ENCODE measurements at regions not wholly inside any gene's neighbourhood (a gene's known extent, or its start where the extent isn't known, plus 50 kb on each side); places are given as distances from the start of the nearest gene placed in this dataset.

DNA sequence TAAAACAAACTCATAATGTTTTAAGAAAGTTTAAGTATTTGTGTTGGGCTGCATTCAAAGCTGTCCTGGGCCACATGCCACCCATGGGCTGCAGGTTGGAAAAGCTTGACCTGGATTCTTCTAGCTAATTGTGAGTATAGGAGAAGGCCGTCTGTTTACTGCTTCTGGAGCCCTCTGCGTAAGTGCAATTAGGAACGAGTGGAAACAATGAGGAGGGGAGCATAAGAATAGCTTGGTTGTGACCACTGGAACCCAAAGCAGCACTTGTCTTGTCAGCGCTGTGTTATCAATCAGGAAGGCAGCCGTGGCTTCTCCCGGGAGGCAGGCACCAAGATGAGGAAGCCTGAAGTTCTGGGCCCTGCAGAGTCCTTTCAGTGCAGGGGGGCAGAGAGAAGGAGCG is 110.4 kb upstream of the MBNL2 start:
- no peak for DNase-seq (ENCODE audit: low read depth in 2 of 2)

DNA sequence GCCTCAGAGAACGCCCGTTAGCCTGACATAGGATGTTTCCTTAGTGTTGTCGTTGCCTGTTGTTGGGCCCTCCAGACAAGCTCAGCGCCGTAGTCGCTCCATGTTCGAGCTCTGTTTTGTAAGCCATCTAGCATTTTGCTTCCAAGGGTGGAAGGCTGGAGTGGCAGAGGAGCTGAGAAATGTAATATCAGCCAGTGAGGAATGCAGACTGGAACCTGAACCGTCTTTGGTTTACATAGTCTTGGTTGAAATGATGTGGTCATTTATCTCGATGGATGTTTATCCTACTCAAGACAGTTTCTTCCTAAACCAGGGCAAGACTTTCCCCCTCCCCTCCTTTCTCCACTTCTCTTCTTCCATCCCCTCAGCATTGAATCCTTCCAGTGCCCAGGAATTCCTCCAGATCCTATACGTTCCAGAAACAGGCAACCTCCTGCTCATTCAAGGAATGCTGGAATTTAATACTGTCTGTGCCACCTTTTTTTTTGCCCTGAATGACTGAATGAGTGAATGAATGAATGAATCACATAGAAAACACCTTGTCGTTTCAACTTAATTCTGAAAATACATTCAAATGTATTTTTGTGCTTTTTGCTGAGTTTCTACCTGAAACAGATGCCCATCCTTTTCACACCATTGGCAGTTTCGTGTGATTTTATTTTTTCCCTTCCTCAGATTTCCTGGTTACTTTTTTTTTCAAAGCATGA is 109.5 kb upstream of the MBNL2 start:
- no peak for DNase-seq (ENCODE audit: low read depth in 2 of 2)

DNA sequence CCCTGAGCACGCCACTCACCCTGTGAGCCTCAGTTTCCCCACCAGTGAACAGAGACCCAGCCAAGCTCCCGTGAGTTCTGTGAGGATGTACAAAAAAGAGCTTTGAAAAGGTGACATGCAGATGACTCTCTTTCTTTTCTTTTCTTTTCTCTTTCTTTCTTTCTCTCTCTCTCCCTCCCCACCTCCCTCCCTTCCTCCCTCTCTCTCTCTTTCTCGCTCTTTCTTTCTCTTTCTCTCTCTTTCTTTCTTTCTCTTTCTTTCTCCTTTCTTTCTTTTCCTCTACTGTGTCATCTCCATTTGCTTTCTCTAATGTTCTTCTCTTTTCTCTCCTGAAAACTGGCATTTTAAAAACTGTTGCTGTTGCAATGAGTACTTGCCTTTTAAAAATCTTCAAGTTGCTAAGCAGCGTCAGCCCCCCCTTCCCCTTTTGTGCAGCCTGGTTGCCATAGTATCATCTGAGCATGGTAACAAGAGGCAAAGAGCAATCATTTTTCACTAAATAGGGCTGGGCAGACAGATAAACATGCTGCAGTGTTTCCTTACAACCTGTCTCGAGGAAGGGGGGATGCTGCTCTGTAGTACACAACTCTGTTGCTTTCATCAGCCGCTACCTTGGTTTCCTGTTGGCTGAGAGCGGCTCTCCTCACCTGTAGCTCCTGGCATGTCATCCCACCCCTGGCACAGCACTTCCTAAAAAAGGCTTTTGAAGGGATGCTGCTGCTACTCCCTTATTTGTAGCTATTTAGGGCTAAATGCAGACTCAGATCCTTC is 108.7 kb upstream of the MBNL2 start:
- no peak for DNase-seq (ENCODE audit: low read depth in 2 of 2)

DNA sequence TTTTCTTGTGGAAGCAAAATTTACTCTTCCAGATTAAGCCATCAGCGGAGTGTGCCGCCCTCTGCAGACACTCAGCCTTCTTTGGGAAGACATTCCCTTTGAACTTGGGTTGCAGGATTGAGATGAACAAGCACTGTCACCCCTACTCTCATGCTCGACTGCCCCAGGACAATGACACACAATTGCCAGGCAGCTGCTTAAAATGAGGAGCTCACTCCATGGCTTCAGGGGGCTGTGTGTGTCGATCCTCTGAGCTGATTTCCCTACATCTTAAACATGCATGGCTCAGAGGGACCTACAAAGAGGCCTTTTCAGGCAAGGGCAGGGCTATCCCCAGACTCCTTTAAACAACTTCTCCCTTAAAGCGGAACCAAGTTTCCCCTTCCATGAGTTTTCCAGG is 107.5 kb upstream of the MBNL2 start:
- DNase-seq (ENCODE audit: low read depth in 2 of 2), result no peak

DNA sequence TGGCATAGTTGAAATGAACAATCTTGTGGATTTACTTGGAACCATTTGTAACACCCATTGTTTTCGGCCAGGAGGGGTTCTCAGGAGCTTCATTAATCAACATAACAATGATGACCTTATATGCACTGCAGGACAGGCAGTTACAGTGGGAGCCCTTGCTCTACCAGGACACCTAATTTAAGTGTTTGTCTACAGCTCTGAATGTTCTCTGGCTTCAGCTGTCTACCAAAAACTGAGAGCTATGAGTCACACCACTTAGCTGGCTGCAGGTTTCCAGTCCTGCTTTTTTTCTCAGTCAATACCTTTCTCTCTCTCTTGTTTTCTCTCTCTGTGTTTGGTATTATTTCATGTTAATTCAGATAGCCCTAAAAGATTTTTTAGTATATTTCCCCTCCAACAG is 105.4 kb upstream of the MBNL2 start:
- no peak for DNase-seq (ENCODE audit: low read depth in 2 of 2)

DNA sequence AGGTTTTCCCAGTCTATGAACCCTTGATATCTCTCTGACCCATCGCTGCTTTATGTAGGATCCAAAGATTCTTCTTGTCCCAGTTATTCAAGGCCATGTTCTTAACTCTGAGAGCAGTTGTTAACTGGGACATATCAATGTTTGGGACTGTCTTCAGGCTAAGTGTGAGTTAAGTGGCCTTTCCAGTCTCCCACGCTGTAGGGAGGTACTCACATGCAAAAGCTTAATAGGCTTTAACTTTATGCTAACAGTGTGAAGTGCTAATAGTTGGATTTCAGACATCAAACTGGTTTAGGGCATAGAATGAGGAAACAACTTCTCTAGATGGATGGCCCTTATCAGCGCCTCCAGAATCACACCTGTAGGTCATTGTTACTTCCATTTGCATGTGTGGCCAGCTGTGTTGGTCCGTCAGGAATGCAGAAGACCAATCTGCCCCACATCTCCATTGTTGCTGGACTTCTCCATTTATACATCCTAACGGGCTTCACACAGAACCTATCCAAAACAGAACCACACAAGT is 104.7 kb upstream of the MBNL2 start:
- no peak for DNase-seq (ENCODE audit: low read depth in 2 of 2)

DNA sequence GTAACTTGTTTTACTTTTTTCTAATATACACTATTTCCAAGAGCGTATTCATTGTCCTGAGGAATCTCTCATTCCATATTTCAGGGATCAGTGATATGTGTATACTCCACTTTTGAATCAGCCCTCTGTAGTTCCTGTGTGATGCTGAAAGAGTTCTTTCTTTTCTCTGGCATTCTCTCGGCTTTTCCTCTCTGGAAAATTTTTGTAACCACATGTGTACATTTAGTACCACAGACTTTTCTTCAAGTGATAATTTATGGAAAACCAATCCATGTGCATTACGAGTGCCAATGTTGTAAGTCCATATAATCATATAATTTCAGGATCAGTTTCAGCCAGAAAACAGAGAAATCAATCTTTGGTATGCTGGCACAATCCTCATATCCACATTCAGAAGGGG is 102.2 kb upstream of the MBNL2 start:
- DNase-seq (ENCODE audit: low read depth in 2 of 2), result no peak

DNA sequence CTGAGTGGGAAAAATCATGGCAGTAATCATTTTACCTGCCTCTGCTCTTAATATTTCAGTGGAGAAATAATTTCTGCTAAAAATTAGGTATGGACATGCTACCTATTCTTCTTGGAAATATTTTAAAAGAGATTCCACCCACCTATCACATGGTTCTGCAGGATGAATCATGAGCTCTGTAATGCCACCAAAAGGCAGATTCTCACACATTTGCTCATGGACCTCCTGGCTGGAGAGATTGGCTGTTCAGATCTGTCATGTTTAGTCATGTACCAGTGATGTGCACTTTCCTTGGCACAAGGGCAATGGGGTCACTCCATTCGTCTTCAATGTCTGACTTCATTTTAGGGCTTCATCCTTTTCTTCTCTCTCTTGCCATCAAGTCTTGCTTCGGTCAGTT is 101.8 kb upstream of the MBNL2 start:
- no peak for DNase-seq (ENCODE audit: low read depth in 2 of 2)

DNA sequence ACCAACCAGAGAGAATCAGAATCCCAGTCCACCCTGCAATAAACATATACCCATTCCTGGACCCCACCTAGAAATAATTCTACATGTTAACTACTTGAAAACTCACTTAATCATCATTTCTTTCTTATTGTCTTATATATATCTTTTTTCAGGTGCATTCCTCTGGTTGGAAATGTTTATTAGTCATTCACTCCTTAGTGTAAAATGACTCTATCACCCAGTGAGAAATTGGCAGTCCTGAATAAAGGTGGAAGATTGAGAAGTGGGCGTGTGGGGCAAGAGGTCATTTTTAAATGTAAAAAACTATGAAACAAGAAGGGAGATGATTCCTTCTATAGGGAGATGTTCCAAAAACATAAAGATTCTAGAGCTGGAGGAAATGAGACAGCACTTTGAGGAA is 101.2 kb upstream of the MBNL2 start:
- no peak for DNase-seq (ENCODE audit: low read depth in 2 of 2)

DNA sequence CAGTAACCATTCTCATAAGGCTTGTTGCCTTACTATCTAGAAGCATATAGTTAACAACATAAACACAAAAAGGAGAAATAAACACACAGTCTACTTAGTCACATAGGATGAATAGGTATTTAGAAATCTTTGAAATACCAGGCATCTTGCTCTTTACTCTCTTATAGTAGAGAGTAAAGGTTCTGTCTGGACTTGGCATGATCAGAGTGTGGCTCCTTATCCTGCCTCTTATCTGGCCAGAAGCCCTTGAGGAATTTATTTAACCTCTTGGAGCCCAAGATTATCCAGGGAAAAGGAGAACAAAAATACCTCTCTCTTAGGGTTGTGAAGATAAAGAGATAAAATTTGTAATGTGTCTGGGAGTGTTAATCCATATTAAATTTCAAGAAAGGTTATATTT is 100.2 kb upstream of the MBNL2 start:
- DNase-seq (ENCODE audit: low read depth in 2 of 2), result no peak

DNA sequence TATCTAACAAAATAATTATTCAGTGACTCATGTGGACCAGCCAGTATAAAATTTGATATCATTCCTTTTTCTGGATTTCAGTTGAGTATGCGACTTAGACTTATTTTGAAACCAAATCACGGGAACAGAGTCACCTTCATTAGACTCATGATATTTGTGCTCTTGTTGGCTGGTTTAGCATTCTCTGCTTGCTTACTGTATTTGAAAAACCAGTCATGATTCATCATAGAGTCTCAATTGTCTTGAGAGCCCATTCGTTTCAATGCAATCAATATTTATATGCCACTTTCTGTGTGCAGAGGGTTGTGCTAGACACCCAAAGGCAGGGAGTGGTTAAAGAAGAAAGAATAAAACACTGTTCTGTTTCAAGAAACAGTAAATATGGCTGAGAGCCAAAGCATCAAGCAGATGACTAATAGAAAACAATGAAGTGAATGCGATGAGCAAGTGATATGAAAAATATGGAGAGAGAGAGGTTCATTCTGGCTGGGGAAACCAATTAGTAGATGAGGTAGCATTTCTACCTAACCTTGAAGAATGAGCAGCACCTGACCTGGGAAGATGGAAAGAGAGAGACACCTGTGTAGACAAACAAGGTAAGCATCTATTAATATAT is 99.6 kb upstream of the MBNL2 start:
- DNase-seq (ENCODE audit: low read depth in 2 of 2), result no peak

DNA sequence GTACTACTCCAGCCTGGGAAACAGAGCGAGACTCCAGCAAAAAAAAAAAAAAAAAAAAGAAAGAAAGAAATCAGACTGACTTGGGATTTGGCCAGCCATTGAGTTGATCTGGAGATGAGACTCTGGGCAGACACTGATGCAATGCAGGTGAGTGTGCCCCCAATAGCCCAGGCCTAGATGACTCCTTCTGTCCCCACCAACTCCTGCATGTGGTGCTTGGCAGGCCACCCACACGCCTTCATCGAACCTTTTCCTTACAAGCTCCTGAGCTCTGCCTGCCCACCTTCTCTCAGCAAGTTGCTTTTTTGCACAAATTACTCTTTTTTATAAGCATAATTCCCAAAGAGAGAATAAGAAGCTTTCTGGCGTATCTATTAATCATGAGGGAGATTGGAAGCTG is 97.9 kb upstream of the MBNL2 start:
- DNase-seq (ENCODE audit: low read depth in 2 of 2), result no peak

DNA sequence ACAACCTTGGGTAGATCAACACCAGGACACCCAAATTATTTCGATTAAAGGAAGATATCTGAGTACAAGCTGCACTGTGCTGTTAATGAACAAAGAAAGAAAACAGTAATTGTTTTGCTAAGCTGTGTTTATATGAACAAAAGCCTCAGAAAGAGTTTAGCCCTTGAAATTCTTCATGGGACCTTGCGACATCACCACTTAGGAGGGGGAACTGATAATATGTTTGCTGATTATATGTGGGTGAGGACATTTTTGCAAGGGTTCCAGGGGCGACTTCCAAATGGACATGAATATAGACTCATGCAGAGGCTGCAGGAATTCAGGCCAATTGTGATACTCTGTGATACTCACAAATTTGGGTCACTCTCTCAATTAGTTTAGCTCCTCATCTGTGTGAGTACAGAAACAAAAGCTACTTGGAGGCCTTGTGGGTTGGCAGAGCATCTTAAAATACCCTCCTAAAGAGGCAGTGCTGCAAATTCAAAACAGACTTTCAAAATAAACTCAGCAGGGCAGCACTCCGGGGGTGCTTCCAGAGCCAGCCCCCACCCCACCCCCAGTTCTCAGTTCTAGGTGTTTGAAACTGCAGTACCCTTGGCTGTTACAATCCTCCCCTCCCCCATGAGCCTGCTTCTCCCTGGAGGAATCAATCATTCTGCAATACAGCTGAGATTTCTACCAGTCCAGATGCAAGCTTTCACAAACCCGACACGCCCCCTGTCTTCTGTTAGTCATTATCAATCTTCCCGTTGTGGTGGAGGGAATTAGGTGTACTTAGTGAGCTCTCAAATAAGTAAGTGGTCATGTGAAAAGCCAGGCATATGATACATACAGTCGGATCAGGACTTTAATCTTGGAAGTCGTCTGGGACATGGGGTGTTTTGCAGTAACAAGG is 97.0 kb upstream of the MBNL2 start:
- DNase-seq (ENCODE audit: low read depth in 2 of 2), result no peak

DNA sequence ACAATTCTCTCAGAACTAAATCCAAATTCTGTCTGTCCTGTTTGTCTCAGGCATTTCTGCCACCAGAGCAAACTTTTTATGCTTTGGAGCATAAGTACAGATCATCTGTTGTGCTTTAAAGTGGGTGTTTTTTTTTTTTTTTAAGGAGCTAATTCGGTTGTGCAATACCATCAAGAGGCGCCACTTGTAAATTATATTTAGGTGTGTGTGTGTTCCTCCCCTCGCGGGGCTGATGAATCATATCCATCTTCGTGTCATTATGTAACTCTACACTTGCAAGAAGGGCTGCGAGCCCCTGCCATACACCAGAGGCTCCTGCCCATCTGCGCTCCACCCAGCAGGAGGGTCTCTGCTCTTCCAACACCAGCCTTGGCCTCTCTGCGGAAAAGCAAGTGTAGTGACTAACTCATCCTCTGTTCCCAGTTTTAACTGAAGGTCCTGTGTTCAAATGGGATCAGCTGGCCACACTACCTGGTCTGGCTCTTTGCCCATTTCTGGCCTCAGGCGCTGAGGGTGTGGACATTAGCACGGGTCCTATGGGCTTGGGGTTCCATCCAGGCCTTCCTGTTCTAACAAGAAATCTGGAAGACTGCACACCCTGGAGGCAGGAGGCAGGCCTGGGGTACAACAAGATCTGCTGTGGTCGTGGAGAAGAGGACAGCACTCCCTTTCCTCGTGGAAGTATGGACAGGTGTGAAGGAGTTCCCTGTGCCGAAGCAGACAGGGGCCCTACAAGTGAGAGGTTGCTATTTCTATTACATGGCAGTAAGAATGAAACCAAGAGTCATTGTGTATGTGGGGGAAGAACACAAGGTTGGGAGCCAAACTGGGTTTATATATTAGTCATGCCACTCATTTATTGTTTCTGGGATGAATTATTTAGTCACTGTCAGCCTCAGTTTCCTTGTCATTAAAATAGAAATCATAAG is 96.1 kb upstream of the MBNL2 start:
- DNase-seq (ENCODE audit: low read depth in 2 of 2), result no peak

DNA sequence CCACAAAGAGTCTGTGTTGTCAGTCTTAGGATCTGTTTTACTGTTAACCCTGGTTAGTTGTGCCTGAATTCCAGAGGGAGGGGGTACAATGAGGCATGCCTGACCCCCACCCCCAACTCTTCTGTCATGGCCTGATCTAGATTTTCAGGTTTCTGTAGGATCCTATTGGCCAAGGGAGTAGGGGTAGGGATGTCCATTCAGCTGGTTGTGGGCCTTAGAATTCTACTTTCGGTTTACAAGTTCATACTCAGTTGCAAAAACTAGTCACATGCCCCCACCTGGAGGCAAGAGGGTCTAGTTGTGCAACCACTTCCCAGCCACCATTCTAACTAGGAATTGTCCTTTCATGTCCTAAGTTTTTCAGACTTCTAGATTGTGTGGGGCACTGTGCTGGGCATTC is 94.3 kb upstream of the MBNL2 start:
- no peak for DNase-seq (ENCODE audit: low read depth in 2 of 2)

DNA sequence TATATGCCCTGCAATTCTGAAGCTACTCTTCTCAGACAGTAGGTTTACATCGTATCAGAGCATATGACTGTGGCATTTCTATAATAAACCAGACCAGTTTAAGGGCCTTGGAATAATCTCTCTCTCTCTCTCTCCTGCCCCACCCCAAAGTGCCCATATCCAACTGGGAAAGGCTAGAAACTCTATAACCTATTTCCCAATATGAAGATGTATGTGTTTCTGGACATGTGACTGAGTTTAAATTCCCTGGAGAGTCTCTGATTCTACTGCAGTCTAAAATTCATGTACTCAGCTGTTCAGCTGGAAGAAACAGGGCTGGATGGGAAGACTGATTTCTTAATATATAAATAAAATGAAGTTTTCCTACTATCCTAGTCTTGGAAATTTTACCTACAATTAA is 91.9 kb upstream of the MBNL2 start:
- DNase-seq (ENCODE audit: low read depth in 2 of 2), result no peak

DNA sequence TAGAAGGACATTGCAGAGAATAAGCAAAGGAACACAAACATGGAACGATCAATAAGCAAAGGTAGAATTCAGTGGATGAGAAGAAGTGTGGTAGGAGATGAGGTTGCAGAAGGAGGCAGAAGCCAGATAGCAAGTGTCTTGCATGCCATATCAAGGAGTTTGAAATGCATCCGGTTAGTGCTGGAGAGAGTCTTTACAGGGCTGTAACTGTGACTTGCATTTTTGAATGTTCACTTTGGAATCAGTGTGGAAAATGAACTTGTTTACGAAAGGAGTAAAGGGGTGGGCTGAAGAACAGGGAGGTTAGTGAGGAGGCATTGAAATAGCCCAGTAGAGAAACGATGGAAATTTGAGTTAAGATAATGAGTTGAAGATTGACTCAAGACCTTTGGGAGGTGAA is 90.7 kb upstream of the MBNL2 start:
- no peak for DNase-seq (ENCODE audit: low read depth in 2 of 2)

DNA sequence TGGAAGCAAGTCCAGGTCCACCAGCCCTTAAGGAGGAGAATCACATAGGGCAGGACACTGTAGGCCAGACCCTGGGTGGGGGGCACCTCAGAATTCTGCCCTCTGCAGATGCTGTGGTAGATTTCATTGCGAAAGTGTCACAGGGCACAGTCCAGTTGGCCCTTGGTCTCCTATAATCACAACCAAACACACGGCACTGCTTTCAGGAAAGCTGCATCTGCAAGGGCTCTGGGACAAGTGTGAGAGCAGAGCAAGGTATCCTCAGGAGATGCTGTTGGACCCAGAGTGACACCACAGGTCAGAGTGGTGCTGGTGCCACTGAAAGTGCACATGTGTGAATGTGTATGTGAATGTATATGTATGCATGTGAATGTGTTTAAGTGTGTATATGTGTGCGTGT is 88.6 kb upstream of the MBNL2 start:
- no peak for DNase-seq (ENCODE audit: low read depth in 2 of 2)

DNA sequence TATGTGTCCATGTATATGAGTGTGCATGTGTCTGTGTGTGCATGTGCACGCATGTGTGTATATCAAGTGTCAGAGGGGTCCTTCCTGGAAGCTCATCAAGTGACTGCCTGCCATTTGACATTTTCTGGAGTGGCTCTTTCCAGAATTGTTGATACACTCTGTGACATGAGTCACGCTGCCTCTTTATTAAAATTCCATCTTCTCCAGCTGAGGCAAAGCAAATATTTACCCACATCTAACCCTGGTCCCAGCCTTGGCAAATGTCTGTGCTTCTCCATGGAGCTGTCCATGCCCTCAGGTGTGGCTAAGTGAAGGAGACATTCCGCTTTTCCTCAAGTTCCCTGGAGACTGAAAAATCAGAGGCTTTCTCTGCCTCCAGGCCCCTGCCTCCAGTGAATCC is 88.2 kb upstream of the MBNL2 start:
- DNase-seq (ENCODE audit: low read depth in 2 of 2), result no peak

DNA sequence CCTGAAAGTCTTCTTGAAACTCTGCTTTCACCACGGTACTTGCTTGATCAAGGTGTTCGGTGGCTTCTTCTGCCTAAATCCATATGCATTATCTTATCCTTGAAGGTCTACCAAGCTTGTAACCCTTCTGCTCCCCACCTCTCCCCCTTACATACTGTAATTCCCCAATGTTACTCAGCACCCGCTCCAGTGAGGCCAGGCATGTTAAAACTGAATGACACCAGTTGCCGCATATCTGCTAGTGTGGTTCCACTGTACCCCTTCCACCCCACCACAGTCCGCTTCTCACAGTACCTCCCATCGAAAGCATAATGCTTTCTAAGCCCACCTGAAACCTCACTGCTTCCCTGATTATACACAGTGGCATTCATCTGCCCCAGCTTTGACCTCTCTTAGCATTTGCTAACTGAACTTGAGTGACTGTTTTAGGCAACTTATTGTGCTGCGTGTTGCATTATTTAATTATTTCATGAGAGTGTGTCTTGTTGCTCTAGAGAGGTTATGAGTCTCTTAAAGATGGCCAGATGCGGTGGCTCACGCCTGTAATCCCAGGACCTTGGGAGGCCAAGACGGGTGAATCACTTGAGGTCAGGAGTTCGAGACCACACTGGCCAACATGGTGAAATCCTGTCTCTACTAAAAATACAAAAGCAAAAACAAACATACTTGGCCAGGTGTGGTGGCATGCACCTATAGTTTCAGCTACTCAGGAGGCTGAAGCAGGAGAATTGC is 87.6 kb upstream of the MBNL2 start:
- no peak for DNase-seq (ENCODE audit: low read depth in 2 of 2)
